ENCODE measurements at regions not wholly inside any gene's neighbourhood (a gene's known extent, or its start where the extent isn't known, plus 50 kb on each side); places are given as distances from the start of the nearest gene placed in this dataset.

DNA sequence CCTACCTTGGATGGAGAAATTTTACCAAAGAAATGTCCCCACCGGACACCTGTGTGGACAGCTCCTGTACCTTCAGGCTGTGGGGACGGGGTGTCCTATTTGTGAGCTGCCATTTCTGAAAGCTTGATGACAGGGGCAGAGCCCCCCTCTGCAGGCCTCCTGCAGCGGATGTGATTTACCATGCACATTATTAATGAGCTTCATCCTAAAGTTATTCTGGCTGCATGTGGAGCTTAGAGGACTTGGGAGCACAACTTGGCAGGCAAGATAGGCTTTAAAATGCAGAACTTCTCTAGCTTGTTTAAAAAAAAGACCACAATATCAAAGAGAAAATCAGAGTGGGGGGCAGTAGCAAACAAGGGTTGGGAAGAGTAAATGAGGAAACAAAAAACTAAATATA, 350.0 kb upstream of the KLHL29 start:
- no TSS peak for BruUV-seq (replicated peaks)
- Histone ChIP-seq H3K79me1 (ENCODE audit: low read depth in 1 of 2, low read length in 2 of 2) (no peaks in the 10 kb centered on the region), H3K14ac (replicated peaks; ENCODE audit: low read depth, low read length) (no peak overlapping the region), H2AFZ (replicated peaks; ENCODE audit: low read length, poor library complexity) (no peak overlapping the region), H3K4me1 (ENCODE audit: control insufficient read depth, insufficient read depth, low read length) (no peaks in the 10 kb centered on the region), H2AK9ac (replicated peaks; ENCODE audit: low read depth, low read length, poor library complexity) (no peak overlapping the region), H3K4me2 (ENCODE audit: low read depth, low read length) (no peak overlapping the region), H2AK5ac (ENCODE audit: low read depth, low read length) (no peak overlapping the region), H3K9me1 (ENCODE audit: insufficient read depth, low read length) (no peaks in the 10 kb centered on the region), H3K9ac (ENCODE audit: low read depth, low read length) (no peak overlapping the region), H4K20me1 (ENCODE audit: insufficient read depth, low read length) (no peaks in the 10 kb centered on the region), H2BK20ac (ENCODE audit: low read depth, low read length) (no peak overlapping the region), H3K27ac (ENCODE audit: insufficient read depth, low read length) (no peak overlapping the region), H2BK15ac (ENCODE audit: low read depth, low read length) (no peak overlapping the region), H2BK120ac (ENCODE audit: low read depth, low read length) (no peak overlapping the region), H3K36me3 (ENCODE audit: control insufficient read depth, insufficient read depth, low read length) (no peaks in the 10 kb centered on the region), H3K4me3 (ENCODE audit: insufficient read depth, low read depth, low read length) (no peak overlapping the region), H4K5ac (ENCODE audit: low read depth, low read length) (no peak overlapping the region), H3K18ac (ENCODE audit: low read depth, low read length) (no peak overlapping the region), H3K23ac (ENCODE audit: low read depth, low read length) (no peak overlapping the region), H4K91ac (ENCODE audit: insufficient read depth, low read depth, low read length) (no peak overlapping the region), H2BK5ac (ENCODE audit: low read depth, low read length, poor library complexity, severe bottlenecking) (no peak overlapping the region), H3K9me3 (ENCODE audit: control insufficient read depth, insufficient read depth, low read length) (peaks cover 10% of the 10 kb centered on the region), H3K56ac (ENCODE audit: extremely low read depth, insufficient read depth, low read length) (no peak overlapping the region), H4K8ac (ENCODE audit: low read depth in 2 of 2, low read length in 2 of 2) (no peak overlapping the region), H3K27me3 (ENCODE audit: control insufficient read depth, insufficient read depth, low read length) (no peaks in the 10 kb centered on the region), H3K4ac (ENCODE audit: low read depth, low read length) (no peak overlapping the region)
- CTCF ChIA-PET = no interaction called here
- ATAC-seq (ENCODE audit: low read depth) (no peak), DNase-seq (no peak)
- intact Hi-C loops (cut with micrococcal nuclease) = no loop called here
- dilution Hi-C loops (cut with HindIII; ENCODE audit: low sequenced_read_pairs, unreplicated experiment) = no loop called here
- POLR2A ChIA-PET (ENCODE audit: unreplicated experiment) = no interaction called here
- in situ Hi-C loops (cut with MboI; ENCODE audit: low sequenced_read_pairs) = no loop called here
- WGBS, 2 experiments (ENCODE audit: extremely low coverage in 2 of 2, insufficient read length in 1 of 2) = no CpG with 5 or more reads among the region's 3 CpGs
- TF ChIP-seq RCOR1 (IDR thresholded peaks at IDR 0.05; ENCODE audit: insufficient replicate concordance, low read length) (no peak), NFE2L2 (IDR thresholded peaks at IDR 0.05; ENCODE audit: low read depth, low read length) (no peak)

Measured in IMR-90 (cell line).